ENCODE measurements at regions not wholly inside any gene's neighbourhood (a gene's known extent, or its start where the extent isn't known, plus 50 kb on each side); places are given as distances from the start of the nearest gene placed in this dataset.
A peak's percentile ranks its signal among the peaks of the same experiment; 100 is the strongest.

DNA sequence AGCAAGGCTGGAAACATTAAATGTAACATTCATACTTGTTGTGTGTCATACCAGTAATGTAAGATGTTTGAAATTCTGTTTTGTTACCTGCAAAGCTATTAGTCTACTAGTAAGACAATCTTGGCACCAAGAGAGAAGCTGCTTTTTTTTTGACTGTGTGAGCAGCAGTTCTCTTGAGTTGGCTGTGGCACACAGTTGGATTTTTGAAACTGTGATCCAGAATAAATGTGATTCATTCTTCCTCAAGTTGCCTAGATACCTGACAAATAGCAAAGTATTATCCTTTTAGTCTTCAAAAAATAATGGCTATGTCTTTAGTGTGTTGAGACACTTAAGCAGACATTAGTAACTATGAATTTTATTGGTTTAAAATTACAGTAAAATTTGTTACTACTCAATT, 57.2 kb upstream of the HAPLN1 start:
- H3K9me3 ChIP-seq (ENCODE audit: low read length): no peaks in the 10 kb centered on the region
- H3K27me3 ChIP-seq (ENCODE audit: control insufficient read depth in 1 of 2, insufficient read depth in 2 of 2, low read length in 2 of 2): no peaks in the 10 kb centered on the region
- no peaks in the 10 kb centered on the region for H3K36me3 ChIP-seq (replicated peaks in 1 of 2; ENCODE audit: control insufficient read depth in 1 of 2, insufficient read depth in 2 of 2, low read length in 2 of 2)
- H3K79me2 ChIP-seq (ENCODE audit: insufficient read depth, low read length): no peaks in the 10 kb centered on the region
- H2AFZ ChIP-seq (ENCODE audit: low read length): no peak overlapping the region
- H3K27ac ChIP-seq (ENCODE audit: extremely low read length, insufficient read depth, low read length): no peak overlapping the region
- ChIA-PET CTCF (ENCODE audit: low intra/inter-chr PET ratio, low total read pairs) (no interaction called here), POLR2A (no interaction called here)
- H3K4me1 ChIP-seq (ENCODE audit: insufficient read depth, low read length): peaks cover 26% of the 10 kb centered on the region
- BruUV-seq (replicated peaks): no TSS peak
- H4K20me1 ChIP-seq (ENCODE audit: insufficient read depth, low read length): no peaks in the 10 kb centered on the region
- H3K4me3 ChIP-seq (replicated peaks in 1 of 3; ENCODE audit: insufficient read depth in 1 of 3, low read depth in 2 of 3, low read length in 3 of 3): no peak overlapping the region
- DNase-seq (ENCODE audit: low spot score) (no peak), ATAC-seq (no peak), FAIRE-seq (no peak)
- TF ChIP-seq YEATS2 (CRISPR knock-in tag; IDR thresholded peaks at IDR 0.05; ENCODE audit: borderline replicate concordance) (no peak), SKI (IDR thresholded peaks at IDR 0.05; ENCODE audit: partially characterized antibody) (no peak), ZNF737 (CRISPR knock-in tag; IDR thresholded peaks at IDR 0.05; ENCODE audit: borderline replicate concordance) (no peak), ZNF761 (CRISPR knock-in tag; conservative IDR thresholded peaks at IDR 0.05) (no peak), ZNF546 (CRISPR knock-in tag; conservative IDR thresholded peaks at IDR 0.05) (no peak), PCBP2 (optimal IDR thresholded peaks at IDR 0.05; ENCODE audit: low read depth, low read length, poor library complexity, severe bottlenecking) (no peak), SP4 (CRISPR knock-in tag; IDR thresholded peaks at IDR 0.05) (no peak), ZBTB21 (CRISPR knock-in tag; IDR thresholded peaks at IDR 0.05) (no peak), SMARCE1 (IDR thresholded peaks at IDR 0.05; ENCODE audit: borderline replicate concordance) (no peak)
- in situ Hi-C loops (cut with HindIII; ENCODE audit: extremely low pct_ligation_motif_present, low pct_unique_long_range_greater_than_20kb) (no loop called here), intact Hi-C loops (cut with micrococcal nuclease; ENCODE audit: unreplicated experiment) (loop anchor here (5.0 kb wide), 1 partner anchor 56 kb away; the partner anchor contains the start of gene HAPLN1)
- no peak overlapping the region for H3K4me2 ChIP-seq (ENCODE audit: low read depth, low read length)
- no peak overlapping the region for H3K9ac ChIP-seq (ENCODE audit: insufficient read depth, low read depth, low read length)

DNA sequence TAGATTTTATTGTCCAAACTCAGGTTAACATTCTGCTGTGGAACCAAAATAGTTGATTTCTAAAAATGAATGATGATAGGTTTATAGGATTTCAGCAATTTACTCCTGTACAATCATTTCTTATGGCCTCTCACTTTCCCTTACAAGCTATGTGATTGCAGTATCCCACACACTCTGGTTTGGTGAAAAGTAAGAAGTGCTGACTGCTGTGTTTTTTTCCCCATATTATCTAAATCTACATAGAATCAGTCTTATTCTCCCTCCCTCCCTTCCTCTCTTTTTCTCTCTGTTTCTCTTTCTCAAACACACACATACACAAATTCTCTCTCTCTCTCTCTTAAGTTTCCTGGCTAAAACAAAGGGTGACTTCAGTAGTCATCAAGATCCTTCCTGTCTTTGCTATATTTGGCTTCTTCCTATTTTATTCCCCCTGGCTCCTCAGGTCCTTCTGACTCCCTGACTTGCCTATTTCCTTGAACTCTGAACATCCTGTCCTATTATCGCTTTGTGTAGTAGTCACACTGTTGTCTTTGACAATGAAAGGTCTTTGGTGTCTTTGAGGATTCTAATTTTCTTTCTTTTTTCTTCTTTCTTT, 55.9 kb upstream of the HAPLN1 start:
- DNase-seq (ENCODE audit: low spot score) (no peak), FAIRE-seq (no peak), ATAC-seq (no peak)
- no peak overlapping the region for H2AFZ ChIP-seq (ENCODE audit: low read length)
- ChIA-PET CTCF (ENCODE audit: low intra/inter-chr PET ratio, low total read pairs) (no interaction called here), POLR2A (no interaction called here)
- no peaks in the 10 kb centered on the region for H3K27me3 ChIP-seq (ENCODE audit: control insufficient read depth in 1 of 2, insufficient read depth in 2 of 2, low read length in 2 of 2)
- in situ Hi-C loops (cut with HindIII; ENCODE audit: extremely low pct_ligation_motif_present, low pct_unique_long_range_greater_than_20kb) (no loop called here), intact Hi-C loops (cut with micrococcal nuclease; ENCODE audit: unreplicated experiment) (loop anchor here (5.0 kb wide), 1 partner anchor 54 kb away; the partner anchor contains the start of gene HAPLN1)
- H3K79me2 ChIP-seq (ENCODE audit: insufficient read depth, low read length): no peaks in the 10 kb centered on the region
- 2% methylated on average over 1 of the region's 1 CpG for WGBS (ENCODE audit: low lambda C conversion rate)
- no peak overlapping the region for H3K27ac ChIP-seq (ENCODE audit: extremely low read length, insufficient read depth, low read length)
- TF ChIP-seq MAFF (IDR thresholded peaks at IDR 0.05; ENCODE audit: low read depth, low read length) (peak; percentile 83), ZSCAN30 (CRISPR knock-in tag; IDR thresholded peaks at IDR 0.05) (no peak), MAFK (conservative IDR thresholded peaks at IDR 0.05 in 1 of 2, IDR thresholded peaks at IDR 0.05 in 1 of 2; ENCODE audit: low read length in 2 of 2) (peak; percentile 68 to 85; a peak in 3 of 4 replicates)
- TF ChIP-seq, protein P1, sequence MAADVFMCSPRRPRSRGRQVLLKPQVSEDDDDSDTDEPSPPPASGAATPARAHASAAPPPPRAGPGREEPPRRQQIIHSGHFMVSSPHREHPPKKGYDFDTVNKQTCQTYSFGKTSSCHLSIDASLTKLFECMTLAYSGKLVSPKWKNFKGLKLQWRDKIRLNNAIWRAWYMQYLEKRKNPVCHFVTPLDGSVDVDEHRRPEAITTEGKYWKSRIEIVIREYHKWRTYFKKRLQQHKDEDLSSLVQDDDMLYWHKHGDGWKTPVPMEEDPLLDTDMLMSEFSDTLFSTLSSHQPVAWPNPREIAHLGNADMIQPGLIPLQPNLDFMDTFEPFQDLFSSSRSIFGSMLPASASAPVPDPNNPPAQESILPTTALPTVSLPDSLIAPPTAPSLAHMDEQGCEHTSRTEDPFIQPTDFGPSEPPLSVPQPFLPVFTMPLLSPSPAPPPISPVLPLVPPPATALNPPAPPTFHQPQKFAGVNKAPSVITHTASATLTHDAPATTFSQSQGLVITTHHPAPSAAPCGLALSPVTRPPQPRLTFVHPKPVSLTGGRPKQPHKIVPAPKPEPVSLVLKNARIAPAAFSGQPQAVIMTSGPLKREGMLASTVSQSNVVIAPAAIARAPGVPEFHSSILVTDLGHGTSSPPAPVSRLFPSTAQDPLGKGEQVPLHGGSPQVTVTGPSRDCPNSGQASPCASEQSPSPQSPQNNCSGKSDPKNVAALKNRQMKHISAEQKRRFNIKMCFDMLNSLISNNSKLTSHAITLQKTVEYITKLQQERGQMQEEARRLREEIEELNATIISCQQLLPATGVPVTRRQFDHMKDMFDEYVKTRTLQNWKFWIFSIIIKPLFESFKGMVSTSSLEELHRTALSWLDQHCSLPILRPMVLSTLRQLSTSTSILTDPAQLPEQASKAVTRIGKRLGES (CRISPR knock-in tag; IDR thresholded peaks at IDR 0.05; ENCODE audit: borderline replicate concordance): no peak
- H3K36me3 ChIP-seq (replicated peaks in 1 of 2; ENCODE audit: control insufficient read depth in 1 of 2, insufficient read depth in 2 of 2, low read length in 2 of 2): no peaks in the 10 kb centered on the region
- no TSS peak for BruUV-seq (replicated peaks)
- no peak overlapping the region for H3K4me3 ChIP-seq (replicated peaks in 1 of 3; ENCODE audit: insufficient read depth in 1 of 3, low read depth in 2 of 3, low read length in 3 of 3)
- H3K4me1 ChIP-seq (ENCODE audit: insufficient read depth, low read length): peaks cover 26% of the 10 kb centered on the region
- no peaks in the 10 kb centered on the region for H3K9me3 ChIP-seq (ENCODE audit: low read length)
- H3K9ac ChIP-seq (ENCODE audit: insufficient read depth, low read depth, low read length): no peak overlapping the region
- no peaks in the 10 kb centered on the region for H4K20me1 ChIP-seq (ENCODE audit: insufficient read depth, low read length)
- H3K4me2 ChIP-seq (ENCODE audit: low read depth, low read length): no peak overlapping the region

Measured in HepG2 (cell line).